GM19468 (cell line): ENCODE measurements at regions not wholly inside any gene's neighbourhood (a gene's known extent, or its start where the extent isn't known, plus 50 kb on each side); places are given as distances from the start of the nearest gene placed in this dataset.

Source experiments
- ATAC-seq: cut with Tn5 transposase; IDR thresholded peaks from one replicate; pipeline ENCODE4 v1.9.1; 2021; ENCODE audit warnings: mild to moderate bottlenecking, moderate library complexity, moderate number of reproducible peaks; ENCODE audit not compliant: unreplicated experiment; ENCODE audit errors: extremely low read depth

DNA sequence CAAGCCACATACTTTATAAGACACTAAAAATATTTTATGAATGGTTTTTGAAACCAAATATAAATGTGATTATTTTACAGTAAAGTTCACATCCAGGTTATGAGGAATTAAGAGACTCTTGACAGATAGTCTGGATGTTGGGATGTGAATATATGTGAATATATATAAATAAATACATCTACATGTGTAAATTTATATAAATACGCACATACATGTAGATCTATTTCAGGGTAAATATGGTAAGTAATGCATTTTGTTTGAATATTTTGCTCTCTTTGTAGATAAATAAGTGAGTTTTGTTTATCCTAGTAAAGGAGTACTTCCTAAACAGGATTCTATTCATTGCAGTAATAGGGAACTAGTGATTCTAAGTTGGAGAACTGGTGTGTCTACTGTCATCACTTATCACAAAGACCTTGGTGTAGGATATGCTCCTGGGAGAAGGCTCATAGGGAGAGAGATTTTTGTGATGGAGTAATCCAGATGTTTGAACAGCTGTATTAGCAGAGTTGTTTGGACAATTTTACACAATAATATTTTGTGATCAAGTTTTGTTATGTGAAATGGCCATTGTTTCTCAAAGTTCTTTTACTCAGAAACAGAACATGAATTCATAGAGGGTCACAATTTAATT lies 60.2 kb upstream of the NT5C1B start:
- no peak for ATAC-seq

DNA sequence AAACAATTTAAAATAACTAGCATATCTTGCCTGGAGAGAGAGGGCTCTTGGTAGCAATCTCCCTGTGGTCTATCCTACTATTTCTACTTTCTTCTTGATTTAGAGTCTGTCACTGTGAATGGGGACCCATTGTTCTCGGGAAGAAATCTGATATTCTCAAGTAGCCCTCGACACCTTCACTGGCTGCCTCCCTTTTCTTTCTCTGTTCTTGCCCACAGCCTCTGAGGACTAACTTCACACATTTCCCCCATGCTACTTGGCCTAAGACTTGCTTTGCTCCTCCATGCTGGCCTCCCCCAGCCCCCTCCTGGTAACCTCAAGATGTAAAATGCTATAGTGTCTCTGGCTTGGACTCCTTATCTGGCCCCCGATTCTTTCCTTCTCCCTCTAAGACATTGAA lies 58.8 kb upstream of the NT5C1B start:
- ATAC-seq: no peak

DNA sequence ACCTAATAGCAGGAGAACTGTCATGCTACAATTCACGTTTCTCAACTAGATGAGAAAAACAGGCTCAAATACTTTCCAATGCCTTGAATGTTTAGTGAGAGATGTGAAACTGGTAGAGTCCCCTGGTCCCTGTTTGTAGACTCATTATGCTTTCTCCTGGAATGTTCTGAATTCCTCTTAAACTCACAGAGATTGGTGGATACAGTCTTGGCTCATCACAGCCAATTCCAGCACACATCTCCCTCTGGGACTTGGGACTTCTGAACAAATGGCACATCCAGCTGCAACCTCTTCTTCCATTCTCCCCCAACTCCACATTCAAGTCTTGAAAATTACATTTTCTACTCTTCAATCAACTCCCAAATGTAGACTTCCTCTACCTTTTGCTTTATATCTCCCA lies 58.4 kb upstream of the NT5C1B start:
- ATAC-seq: no peak

DNA sequence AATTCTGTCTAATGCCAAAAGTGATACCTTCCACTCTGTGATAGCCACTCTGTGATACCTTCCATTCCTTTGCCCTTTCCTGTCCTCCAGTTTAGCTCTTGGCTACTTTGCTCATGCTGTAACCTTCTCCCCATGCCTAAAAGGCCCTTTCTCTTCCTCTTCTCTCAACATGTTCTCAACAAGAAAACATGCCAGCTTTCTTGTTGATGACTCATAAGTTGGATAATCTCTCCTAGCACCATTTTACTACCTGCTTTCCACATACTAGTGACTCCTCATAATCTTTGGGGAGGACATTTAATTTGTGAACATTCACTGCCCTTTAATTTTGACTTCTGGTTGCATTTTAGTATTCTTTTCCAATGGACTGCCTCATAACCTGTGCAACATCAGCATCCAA lies 55.9 kb upstream of the NT5C1B start:
- no peak for ATAC-seq

DNA sequence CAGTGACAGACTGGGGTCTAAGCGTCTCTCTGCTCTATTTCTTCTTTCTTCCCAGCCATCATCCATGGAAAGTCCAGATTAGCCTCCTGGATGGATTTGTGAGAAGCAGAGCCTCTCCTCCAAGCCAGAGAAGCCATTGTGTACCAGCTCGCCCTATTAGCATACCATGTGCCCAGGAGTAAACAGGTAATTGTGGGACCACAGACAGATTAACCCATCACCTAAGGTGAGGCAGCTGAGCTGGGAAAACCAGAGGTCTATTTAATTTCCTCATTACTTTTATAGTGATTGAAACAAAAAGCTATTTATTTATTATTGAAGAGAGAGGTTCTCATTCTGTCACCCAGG lies 54.7 kb upstream of the NT5C1B start:
- no peak for ATAC-seq

DNA sequence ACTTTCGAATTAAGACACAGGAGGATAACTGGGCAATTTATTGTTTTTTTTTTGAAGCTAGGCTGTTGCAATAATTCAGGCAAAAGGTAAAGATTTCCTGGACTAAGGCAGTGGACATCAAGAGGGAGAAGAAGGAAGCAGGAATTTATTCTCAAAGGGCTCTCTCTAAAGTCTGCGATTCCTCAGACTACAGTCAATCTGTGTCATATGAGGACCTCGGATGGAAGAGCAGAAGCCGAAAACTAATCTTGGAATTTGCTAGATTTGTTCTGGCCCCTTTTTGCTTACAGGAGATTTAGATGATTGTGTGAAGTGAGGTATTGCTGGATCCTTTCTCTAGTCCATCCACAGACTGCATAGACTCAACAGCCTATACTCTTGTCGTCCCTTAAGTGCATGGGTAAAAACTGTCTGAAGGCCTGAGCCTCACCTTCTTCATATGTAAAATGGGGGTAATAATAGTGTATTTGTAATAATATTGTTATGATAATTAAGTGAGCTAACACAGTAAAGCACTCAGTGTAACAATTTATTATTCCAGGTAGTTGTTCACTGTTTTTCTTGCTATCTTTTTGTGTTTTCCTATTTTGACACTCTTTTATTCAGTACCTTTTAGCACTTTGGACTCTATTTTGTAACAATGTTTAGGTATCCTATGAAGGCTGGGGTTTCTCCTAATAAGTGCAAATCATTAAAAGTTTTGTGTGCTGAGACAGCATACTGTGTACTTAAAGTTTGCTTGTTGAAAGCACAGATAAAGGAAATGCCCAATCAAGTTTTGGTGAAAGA lies 54.2 kb upstream of the NT5C1B start:
- no peak for ATAC-seq

DNA sequence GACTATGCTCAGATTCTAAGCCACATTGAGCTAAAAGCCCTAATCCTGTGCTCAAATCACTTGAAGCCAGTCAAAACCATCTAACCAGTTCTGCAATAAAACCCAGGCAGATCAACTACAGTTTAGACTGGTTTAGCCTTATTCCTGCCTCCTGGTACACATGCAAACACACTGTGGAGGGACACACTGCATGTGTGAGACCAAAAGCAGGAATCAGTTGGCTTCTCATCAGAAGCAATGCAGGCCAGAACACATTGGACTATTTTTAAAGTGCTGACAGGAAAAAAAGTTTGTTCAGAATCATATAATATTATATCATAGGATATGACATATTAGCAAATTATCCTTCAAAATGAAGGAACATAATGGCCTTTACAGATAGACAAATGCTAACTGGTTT lies 52.5 kb upstream of the NT5C1B start:
- ATAC-seq: no peak

DNA sequence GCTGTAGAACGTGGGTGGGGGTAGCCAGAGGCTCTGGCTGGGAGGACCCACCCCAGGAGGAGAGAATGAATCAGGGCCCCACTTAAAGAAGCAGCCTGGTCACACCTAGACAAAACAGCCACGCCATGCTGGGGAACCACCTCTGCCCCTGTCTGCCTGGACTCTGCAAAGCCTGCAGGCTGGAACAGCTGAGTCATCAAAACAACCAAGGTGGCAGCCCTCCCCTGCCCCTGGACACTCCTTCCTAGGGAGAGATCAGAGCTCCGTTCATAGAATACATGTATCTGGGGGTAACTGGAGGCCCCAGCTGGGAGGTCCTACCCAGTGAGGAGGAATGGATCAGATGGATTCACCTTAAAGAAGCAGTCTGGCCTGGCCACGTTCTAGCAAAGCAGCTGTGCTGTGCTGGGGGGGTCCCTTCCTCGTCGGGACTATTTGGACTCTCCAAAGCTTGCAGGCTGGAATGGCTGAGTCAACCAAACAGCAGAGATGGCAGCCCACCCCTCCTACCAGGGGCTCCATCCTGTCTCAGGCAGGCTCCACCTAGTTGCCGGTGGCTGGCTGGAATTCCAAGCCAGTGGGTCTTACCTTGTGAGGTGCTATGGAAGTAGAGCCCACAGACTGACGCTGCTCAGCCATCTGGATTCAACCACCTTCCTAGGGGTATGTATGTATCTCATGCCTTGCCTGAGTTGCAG lies 50.5 kb upstream of the NT5C1B start:
- ATAC-seq: no peak
